OCI-LY7 (cell line): ENCODE measurements at regions not wholly inside any gene's neighbourhood (a gene's known extent, or its start where the extent isn't known, plus 50 kb on each side); places are given as distances from the start of the nearest gene placed in this dataset.

ENCODE experiments used
- BruUV-seq: library from RNA; stranded (reverse); fragments of 400-500 nt; replicated peaks from 2 replicates; lab custom pipeline; 2021; lab: Mats Ljungman, UMichigan
- CTCF ChIA-PET: fragments of 300-600 bp; sonication (Branson Sonifier 250); formaldehyde crosslinking; loops from one replicate; lab custom pipeline; 2022; ENCODE audit warnings: antibody characterized with exemption; ENCODE audit not compliant: unreplicated experiment; lab: Charles Lee
- POLR2A ChIA-PET: fragments of 300-600 bp; sonication (Branson Sonifier 250); formaldehyde crosslinking; loops from one replicate; lab custom pipeline; 2022; ENCODE audit warnings: antibody characterized with exemption; lab: Charles Lee
- DNase-seq: peaks from one replicate; pipeline ENCODE4 v3.0.0-alpha.2; 2015; ENCODE audit warnings: low spot score
- H2AFZ ChIP-seq: fragments of 200-600 bp; sonication (generic), shearing (Covaris generic); 2 replicates; pipeline ENCODE4 v1.6.1; 2014; ENCODE audit warnings: mild to moderate bottlenecking, antibody characterized with exemption, low read length, moderate library complexity
- H3K27ac ChIP-seq: fragments of 200-600 bp; sonication (generic); 2 replicates; pipeline ENCODE4 v1.5.1; 2014; ENCODE audit warnings: mixed run types, low read depth, mild to moderate bottlenecking, moderate library complexity, low read length, inconsistent platforms; ENCODE audit not compliant: poor library complexity, severe bottlenecking
- H3K36me3 ChIP-seq: fragments of 200-600 bp; sonication (generic); 2 replicates; pipeline ENCODE4 v1.6.1; 2014; ENCODE audit warnings: mild to moderate bottlenecking, antibody characterized with exemption, low read length, moderate library complexity, mixed read lengths; ENCODE audit not compliant: insufficient read depth
- H3K4me1 ChIP-seq: fragments of 200-600 bp; sonication (generic); 2 replicates; pipeline ENCODE4 v1.5.1; 2014; ENCODE audit warnings: mild to moderate bottlenecking, low read length; ENCODE audit not compliant: insufficient read depth, poor library complexity, severe bottlenecking
- H3K4me2 ChIP-seq: fragments of 200-600 bp; sonication (generic); 2 replicates; pipeline ENCODE4 v1.6.1; 2014; ENCODE audit warnings: mild to moderate bottlenecking, low read length
- H3K4me3 ChIP-seq: fragments of 200-600 bp; sonication (generic); 2 replicates; pipeline ENCODE4 v1.5.1; 2014; ENCODE audit warnings: mild to moderate bottlenecking, low read depth, low read length; ENCODE audit not compliant: poor library complexity, severe bottlenecking
- H3K79me2 ChIP-seq: fragments of 200-600 bp; sonication (generic); 2 replicates; pipeline ENCODE4 v1.6.1; 2016; ENCODE audit warnings: low read depth, mild to moderate bottlenecking, low read length, moderate library complexity, mixed read lengths; ENCODE audit not compliant: insufficient read depth
- H3K9me2 ChIP-seq: fragments of 200-600 bp; sonication (generic); 2 replicates; pipeline ENCODE4 v1.6.1; 2016; ENCODE audit warnings: mild to moderate bottlenecking, low read length, mixed read lengths; ENCODE audit not compliant: insufficient read depth
- H3K9me3 ChIP-seq: fragments of 200-600 bp; sonication (generic); 2 replicates; pipeline ENCODE4 v1.6.1; 2014; ENCODE audit warnings: mild to moderate bottlenecking, mixed run types, low read length, mixed read lengths
- H4K20me1 ChIP-seq: fragments of 200-600 bp; sonication (generic); 2 replicates; pipeline ENCODE4 v1.6.1; 2014; ENCODE audit warnings: mild to moderate bottlenecking, antibody characterized with exemption, low read length, moderate library complexity, mixed read lengths; ENCODE audit not compliant: insufficient read depth
- CTCF ChIP-seq: fragments of 200-600 bp; sonication (generic); conservative IDR thresholded peaks from 2 replicates; pipeline ENCODE4 v1.5.1; 2014; ENCODE audit warnings: mild to moderate bottlenecking, antibody characterized with exemption, low read length, moderate library complexity, mixed read lengths
- EZH2phosphoT487 ChIP-seq: fragments of 200-600 bp; sonication (generic); IDR thresholded peaks from 2 replicates; pipeline ENCODE4 v1.6.1; 2018; ENCODE audit warnings: low read depth, borderline replicate concordance, mild to moderate bottlenecking, mixed run types, antibody characterized with exemption, low read length, moderate library complexity, mixed read lengths
- intact Hi-C: fragments of 100-400 bp; cut with micrococcal nuclease; formaldehyde crosslinking; loops from one replicate; pipeline ENCODE4 v1.10.0; 2022; ENCODE audit not compliant: unreplicated experiment

- no peak overlapping the region for H3K4me3 ChIP-seq
- no peaks in the 10 kb centered on the region for H3K9me2 ChIP-seq
- H3K4me2 ChIP-seq = no peak overlapping the region
- no peak overlapping the region for H2AFZ ChIP-seq
- DNase-seq = no peak
- H3K27ac ChIP-seq = no peak overlapping the region
- TF ChIP-seq EZH2phosphoT487 (no peak), CTCF (no peak)
- H3K9me3 ChIP-seq = no peaks in the 10 kb centered on the region
- no peaks in the 10 kb centered on the region for H4K20me1 ChIP-seq
- intact Hi-C loops = no loop called here
- no peaks in the 10 kb centered on the region for H3K4me1 ChIP-seq
- no peaks in the 10 kb centered on the region for H3K79me2 ChIP-seq
- no TSS peak for BruUV-seq
- no peaks in the 10 kb centered on the region for H3K36me3 ChIP-seq
- ChIA-PET POLR2A (interaction anchor here (0.8 kb wide), 1 partner anchor 10 kb away, joined by 3 read pairs; no protein-coding TSS in a partner anchor), CTCF (no interaction called here)
Observed at GRCh38 chr5:34484216-34484920, 171.8 kb upstream of the RAI14 start.

GRCh38 chr5:34485768-34486030, 170.4 kb upstream of the RAI14 start:
- Histone ChIP-seq H3K4me2 (no peak overlapping the region), H3K27ac (no peak overlapping the region), H4K20me1 (no peaks in the 10 kb centered on the region), H3K9me3 (no peaks in the 10 kb centered on the region), H3K79me2 (no peaks in the 10 kb centered on the region), H3K4me3 (no peak overlapping the region), H3K4me1 (no peaks in the 10 kb centered on the region), H3K9me2 (no peaks in the 10 kb centered on the region), H2AFZ (no peak overlapping the region), H3K36me3 (no peaks in the 10 kb centered on the region)
- no peak for TF ChIP-seq CTCF
- TF ChIP-seq EZH2phosphoT487 = no peak
- intact Hi-C loops = loop anchor here (1.0 to 2.0 kb wide), 2 partner anchors 413 to 518 kb away; no protein-coding TSS in a partner anchor
- no TSS peak for BruUV-seq
- POLR2A ChIA-PET = interaction anchor here (0.5 kb wide), 1 partner anchor 726 kb away, joined by 3 read pairs; no protein-coding TSS in a partner anchor
- CTCF ChIA-PET = no interaction called here
- no peak for DNase-seq

- no peak overlapping the region for H2AFZ ChIP-seq
- peak; percentile 74 for DNase-seq
- H3K4me1 ChIP-seq = no peaks in the 10 kb centered on the region
- H3K9me3 ChIP-seq = no peaks in the 10 kb centered on the region
- CTCF ChIA-PET = no interaction called here
- intact Hi-C loops = loop anchor here (1.0 to 2.0 kb wide), 2 partner anchors 412 to 517 kb away; no protein-coding TSS in a partner anchor
- BruUV-seq = no TSS peak
- H3K9me2 ChIP-seq = no peaks in the 10 kb centered on the region
- TF ChIP-seq EZH2phosphoT487 (no peak), CTCF (peak; percentile 97)
- H3K4me2 ChIP-seq = no peak overlapping the region
- H3K4me3 ChIP-seq = no peak overlapping the region
- H3K27ac ChIP-seq = no peak overlapping the region
- POLR2A ChIA-PET = interaction anchor here (0.5 to 0.8 kb wide), 2 partner anchors 449 to 725 kb away, joined by 3 read pairs; no protein-coding TSS in a partner anchor
- no peaks in the 10 kb centered on the region for H3K79me2 ChIP-seq
- H4K20me1 ChIP-seq = no peaks in the 10 kb centered on the region
- no peaks in the 10 kb centered on the region for H3K36me3 ChIP-seq
Observed at GRCh38 chr5:34486160-34486848, 169.8 kb upstream of the RAI14 start.
